ENCODE measurements at regions not wholly inside any gene's neighbourhood (a gene's known extent, or its start where the extent isn't known, plus 50 kb on each side); places are given as distances from the start of the nearest gene placed in this dataset.

DNA sequence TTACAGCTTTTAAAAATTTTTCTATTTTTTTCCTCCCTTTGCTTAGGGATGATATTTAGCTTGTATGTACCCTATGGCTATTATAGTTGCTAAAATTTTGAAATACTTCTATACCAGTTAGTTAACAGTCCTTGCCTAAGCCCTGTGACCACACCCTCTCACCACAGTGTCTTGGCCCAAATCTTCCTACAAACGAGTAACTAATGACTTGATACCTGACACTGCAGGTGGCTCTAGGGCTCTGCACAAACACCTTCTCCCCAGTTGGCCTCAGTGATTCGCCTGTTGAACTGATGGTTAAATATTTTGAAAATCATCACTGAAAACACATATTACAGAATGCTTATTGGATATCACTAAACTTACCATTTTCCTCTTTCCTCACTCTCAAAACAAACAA lies 449.6 kb upstream of the CHD1 start:
- intact Hi-C loops (cut with micrococcal nuclease): no loop called here
- no peaks in the 10 kb centered on the region for H4K20me1 ChIP-seq (ENCODE audit: insufficient read depth)
- H3K4me1 ChIP-seq (ENCODE audit: control insufficient read depth in 1 of 2, insufficient read depth in 2 of 2, low read length in 2 of 2): no peaks in the 10 kb centered on the region
- no peak overlapping the region for H3K27ac ChIP-seq (ENCODE audit: low read depth, low read length)
- no peaks in the 10 kb centered on the region for H3K9me3 ChIP-seq (ENCODE audit: control insufficient read depth in 1 of 2, insufficient read depth in 1 of 2, low read depth in 1 of 2, low read length in 2 of 2)
- no TSS peak for BruUV-seq (replicated peaks)
- no peaks in the 10 kb centered on the region for H3K36me3 ChIP-seq (ENCODE audit: control insufficient read depth in 1 of 2, insufficient read depth in 2 of 2, low read length in 2 of 2)
- DNase-seq (ENCODE audit: low read depth, low spot score): no peak
- RAD21 ChIA-PET (ENCODE audit: low non-redundant PET in 1 of 2, low total read pairs in 2 of 2, uncharacterized antibody in 2 of 2, unreplicated experiment in 2 of 2): no interaction called here
- POLR2A ChIA-PET: no interaction called here
- H3K27me3 ChIP-seq (ENCODE audit: insufficient read depth, low read length): no peaks in the 10 kb centered on the region
- CTCF ChIA-PET: no interaction called here
- no peaks in the 10 kb centered on the region for H3K79me2 ChIP-seq (ENCODE audit: insufficient read depth, low read length)
- H3K4me3 ChIP-seq (replicated peaks in 1 of 2; ENCODE audit: low read depth in 1 of 2, low read length in 2 of 2): no peak overlapping the region
- no peak for TF ChIP-seq POLR2A (IDR thresholded peaks at IDR 0.05; ENCODE audit: borderline replicate concordance, extremely low read depth, insufficient read depth, insufficient read length)
- TF ChIP-seq RAD21 (IDR thresholded peaks at IDR 0.05; ENCODE audit: low read depth): no peak
- no peak for TF ChIP-seq CBX3 (IDR thresholded peaks at IDR 0.05; ENCODE audit: low read depth)
- no peak for TF ChIP-seq ZBTB33 (IDR thresholded peaks at IDR 0.05; ENCODE audit: extremely low read depth, insufficient replicate concordance, low read length)
- TF ChIP-seq, protein P1, sequence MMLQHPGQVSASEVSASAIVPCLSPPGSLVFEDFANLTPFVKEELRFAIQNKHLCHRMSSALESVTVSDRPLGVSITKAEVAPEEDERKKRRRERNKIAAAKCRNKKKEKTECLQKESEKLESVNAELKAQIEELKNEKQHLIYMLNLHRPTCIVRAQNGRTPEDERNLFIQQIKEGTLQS (IDR thresholded peaks at IDR 0.05): no peak
- no peak for TF ChIP-seq ZFX (IDR thresholded peaks at IDR 0.05)
- TF ChIP-seq SIN3A (IDR thresholded peaks at IDR 0.05; ENCODE audit: low read depth): no peak
- TF ChIP-seq EGR1 (IDR thresholded peaks at IDR 0.05; ENCODE audit: low read depth): no peak
- no peak for TF ChIP-seq CEBPB (IDR thresholded peaks at IDR 0.05; ENCODE audit: low read depth)
- no peak for TF ChIP-seq ELF1 (IDR thresholded peaks at IDR 0.05; ENCODE audit: borderline replicate concordance, low read depth)
- no peak for TF ChIP-seq SRF (IDR thresholded peaks at IDR 0.05; ENCODE audit: low read depth)
- TF ChIP-seq TCF7L2 (IDR thresholded peaks at IDR 0.05; ENCODE audit: borderline replicate concordance, extremely low read depth, insufficient read depth, insufficient read length): no peak
- TF ChIP-seq MAX (IDR thresholded peaks at IDR 0.05): no peak
- no peak for TF ChIP-seq SP1 (IDR thresholded peaks at IDR 0.05; ENCODE audit: low read depth)
- TF ChIP-seq JUND (IDR thresholded peaks at IDR 0.05): no peak
- no peak overlapping the region for H3K9ac ChIP-seq (ENCODE audit: low read length)
- no peak overlapping the region for H2AFZ ChIP-seq (ENCODE audit: low read depth, low read length, poor library complexity, severe bottlenecking)
- H3K9me2 ChIP-seq (ENCODE audit: insufficient read depth): no peaks in the 10 kb centered on the region
- no peak overlapping the region for H3K4me2 ChIP-seq (ENCODE audit: low read length)
- no peak for ATAC-seq
